Endodermal cell (in vitro differentiated cells): ENCODE measurements at regions not wholly inside any gene's neighbourhood (a gene's known extent, or its start where the extent isn't known, plus 50 kb on each side); places are given as distances from the start of the nearest gene placed in this dataset.

Experiments
- DNase-seq: peaks from one replicate; pipeline ENCODE4 v3.0.0-alpha.2; 2017
- H3K27ac ChIP-seq: 2 replicates; pipeline ENCODE4 v1.5.1; 2013; ENCODE audit warnings: mild to moderate bottlenecking, low read depth, low read length, moderate library complexity
- H3K27me3 ChIP-seq: 2 replicates; pipeline ENCODE4 v1.6.1; 2013; ENCODE audit warnings: mild to moderate bottlenecking, low read length, moderate library complexity; ENCODE audit not compliant: insufficient read depth, control insufficient read depth, poor library complexity, severe bottlenecking
- H3K36me3 ChIP-seq: 2 replicates; pipeline ENCODE4 v1.7.0; 2013; ENCODE audit warnings: mild to moderate bottlenecking, low read length, moderate library complexity; ENCODE audit not compliant: control insufficient read depth, insufficient read depth
- H3K4me1 ChIP-seq: one replicate; pipeline ENCODE4 v1.7.0; 2013; ENCODE audit warnings: low read length; ENCODE audit not compliant: control insufficient read depth, insufficient read depth
- H3K4me3 ChIP-seq: 2 replicates; pipeline ENCODE4 v1.5.1; 2013; ENCODE audit warnings: mild to moderate bottlenecking, low read length, moderate library complexity
- H3K9ac ChIP-seq: 2 replicates; pipeline ENCODE4 v1.6.1; 2013; ENCODE audit warnings: mild to moderate bottlenecking, low read length, moderate library complexity; ENCODE audit not compliant: poor library complexity, severe bottlenecking; ENCODE audit errors: extremely low read depth
- H3K9me3 ChIP-seq: 2 replicates; pipeline ENCODE4 v1.6.1; 2013; ENCODE audit warnings: mild to moderate bottlenecking, low read length, moderate library complexity; ENCODE audit not compliant: control insufficient read depth
- H3K27ac Mint-ChIP-seq: 2 replicates; pipeline ENCODE4 v1.8.0; 2020; ENCODE audit warnings: mixed read lengths
- H3K27me3 Mint-ChIP-seq: 2 replicates; pipeline ENCODE4 v1.8.0; 2021; ENCODE audit warnings: mild to moderate bottlenecking, mixed read lengths; ENCODE audit not compliant: insufficient read depth
- H3K36me3 Mint-ChIP-seq: 2 replicates; pipeline ENCODE4 v1.8.0; 2020; ENCODE audit warnings: low read depth, mixed read lengths
- H3K4me1 Mint-ChIP-seq: 2 replicates; pipeline ENCODE4 v1.8.0; 2020; ENCODE audit warnings: mixed read lengths
- H3K4me3 Mint-ChIP-seq: 2 replicates; pipeline ENCODE4 v1.8.0; 2020; ENCODE audit warnings: mild to moderate bottlenecking, moderate library complexity, mixed read lengths
- H3K9me3 Mint-ChIP-seq: 2 replicates; pipeline ENCODE4 v1.8.0; 2020; ENCODE audit warnings: mild to moderate bottlenecking, mixed read lengths
- WGBS, 2 experiments: methylation state at CpG; one replicate each; pipeline versions ENCODE4 v1.1.5 to v1.1.7; 2013; ENCODE audit warnings: missing lambda C conversion rate in 2 of 2, mixed read lengths in 1 of 2; ENCODE audit not compliant: insufficient coverage in 1 of 2, insufficient read length in 1 of 2; 5-methylcytosine and 5-hydroxymethylcytosine counted together
- TF ChIP-seq, protein P1 (sequence below): fragments of 200-600 bp; sonication (generic); conservative IDR thresholded peaks from 2 replicates; pipeline ENCODE4 v1.5.0; 2021; ENCODE audit warnings: antibody characterized with exemption, mild to moderate bottlenecking

DNA sequence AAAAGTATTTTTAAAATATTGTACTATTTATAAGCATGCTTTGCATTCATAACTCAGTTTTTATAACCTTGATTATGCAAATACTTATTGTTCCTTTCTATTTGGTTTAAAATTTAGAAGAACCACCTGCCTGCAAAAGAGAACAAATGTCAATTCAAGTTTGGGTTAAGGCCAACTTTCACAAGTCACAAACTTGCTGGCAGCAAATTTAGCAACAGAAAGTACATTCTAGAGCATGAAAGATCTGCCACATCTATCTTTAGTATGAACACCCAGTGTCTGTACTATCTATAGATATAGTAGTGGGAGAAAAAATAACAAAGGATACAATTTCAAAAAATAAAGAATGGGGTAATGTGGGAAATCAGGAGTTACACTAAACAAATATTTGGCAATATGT, 1014.2 kb downstream of the C4orf33 start:
- Histone ChIP-seq H3K27ac (no peak overlapping the region), H3K36me3 (no peaks in the 10 kb centered on the region), H3K9ac (no peak overlapping the region), H3K4me1 (no peaks in the 10 kb centered on the region), H3K4me3 (no peak overlapping the region), H3K27me3 (no peaks in the 10 kb centered on the region), H3K9me3 (no peaks in the 10 kb centered on the region)
- Mint-ChIP-seq H3K36me3 (no peaks in the 10 kb centered on the region), H3K4me1 (no peaks in the 10 kb centered on the region), H3K9me3 (peaks cover 6% of the 10 kb centered on the region), H3K27me3 (no peaks in the 10 kb centered on the region), H3K27ac (no peak overlapping the region), H3K4me3 (no peak overlapping the region)
- no peak for DNase-seq
- TF ChIP-seq, protein P1, sequence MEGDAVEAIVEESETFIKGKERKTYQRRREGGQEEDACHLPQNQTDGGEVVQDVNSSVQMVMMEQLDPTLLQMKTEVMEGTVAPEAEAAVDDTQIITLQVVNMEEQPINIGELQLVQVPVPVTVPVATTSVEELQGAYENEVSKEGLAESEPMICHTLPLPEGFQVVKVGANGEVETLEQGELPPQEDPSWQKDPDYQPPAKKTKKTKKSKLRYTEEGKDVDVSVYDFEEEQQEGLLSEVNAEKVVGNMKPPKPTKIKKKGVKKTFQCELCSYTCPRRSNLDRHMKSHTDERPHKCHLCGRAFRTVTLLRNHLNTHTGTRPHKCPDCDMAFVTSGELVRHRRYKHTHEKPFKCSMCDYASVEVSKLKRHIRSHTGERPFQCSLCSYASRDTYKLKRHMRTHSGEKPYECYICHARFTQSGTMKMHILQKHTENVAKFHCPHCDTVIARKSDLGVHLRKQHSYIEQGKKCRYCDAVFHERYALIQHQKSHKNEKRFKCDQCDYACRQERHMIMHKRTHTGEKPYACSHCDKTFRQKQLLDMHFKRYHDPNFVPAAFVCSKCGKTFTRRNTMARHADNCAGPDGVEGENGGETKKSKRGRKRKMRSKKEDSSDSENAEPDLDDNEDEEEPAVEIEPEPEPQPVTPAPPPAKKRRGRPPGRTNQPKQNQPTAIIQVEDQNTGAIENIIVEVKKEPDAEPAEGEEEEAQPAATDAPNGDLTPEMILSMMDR, result no peak

GRCh38 chr4:130110770-130111169, 1014.8 kb downstream of the C4orf33 start:
- Histone ChIP-seq H3K9me3 (no peaks in the 10 kb centered on the region), H3K27ac (no peak overlapping the region), H3K36me3 (no peaks in the 10 kb centered on the region), H3K27me3 (no peaks in the 10 kb centered on the region), H3K4me1 (no peaks in the 10 kb centered on the region), H3K4me3 (no peak overlapping the region), H3K9ac (no peak overlapping the region)
- TF ChIP-seq, protein P1, result no peak
- no peak overlapping the region for H3K27ac Mint-ChIP-seq
- no peaks in the 10 kb centered on the region for H3K4me1 Mint-ChIP-seq
- DNase-seq, result no peak
- H3K4me3 Mint-ChIP-seq, result no peak overlapping the region
- H3K36me3 Mint-ChIP-seq, result no peaks in the 10 kb centered on the region
- 36 to 69% methylated on average over 1 of the region's 1 CpG for WGBS, 2 experiments
- peaks cover 6% of the 10 kb centered on the region for H3K9me3 Mint-ChIP-seq
- H3K27me3 Mint-ChIP-seq, result no peaks in the 10 kb centered on the region

GRCh38 chr4:130124066-130124465, 1028.1 kb downstream of the C4orf33 start:
- Histone ChIP-seq H3K27me3 (no peaks in the 10 kb centered on the region), H3K27ac (no peak overlapping the region), H3K4me1 (no peaks in the 10 kb centered on the region), H3K4me3 (no peak overlapping the region), H3K9me3 (no peaks in the 10 kb centered on the region), H3K36me3 (no peaks in the 10 kb centered on the region), H3K9ac (no peak overlapping the region)
- H3K36me3 Mint-ChIP-seq, result no peaks in the 10 kb centered on the region
- H3K4me3 Mint-ChIP-seq, result no peak overlapping the region
- H3K27ac Mint-ChIP-seq, result no peak overlapping the region
- WGBS, 2 experiments, result 76 to 83% methylated on average over 3 to 4 of the region's 4 CpGs
- TF ChIP-seq, protein P1, result no peak
- H3K9me3 Mint-ChIP-seq, result no peaks in the 10 kb centered on the region
- no peak for DNase-seq
- H3K27me3 Mint-ChIP-seq, result no peaks in the 10 kb centered on the region
- H3K4me1 Mint-ChIP-seq, result no peaks in the 10 kb centered on the region
